GM19372 (cell line): ENCODE measurements at regions not wholly inside any gene's neighbourhood (a gene's known extent, or its start where the extent isn't known, plus 50 kb on each side); places are given as distances from the start of the nearest gene placed in this dataset.
"Not testable (repeated sequence)": the region's sequence is repeated elsewhere in the genome, so short reads cannot be mapped to it uniquely, and the experiment has no call there.

ENCODE experiments used
- ATAC-seq: cut with Tn5 transposase; IDR thresholded peaks from one replicate; pipeline ENCODE4 v1.9.1; 2021; ENCODE audit warnings: mild to moderate bottlenecking, low read depth, moderate library complexity; ENCODE audit not compliant: unreplicated experiment

- no peak for ATAC-seq
Measured at GRCh38 chr6:135555550-135555949, 58.0 kb upstream of the AHI1 start.

GRCh38 chr6:135557582-135557981, 60.0 kb upstream of the AHI1 start:
- no peak for ATAC-seq

- ATAC-seq: not testable (repeated sequence)
Measured at GRCh38 chr6:135565605-135566004, 68.1 kb upstream of the AHI1 start.

GRCh38 chr6:135566311-135567068, 69.0 kb upstream of the AHI1 start:
- no peak for ATAC-seq

- ATAC-seq: no peak
Measured at GRCh38 chr6:135567375-135568083, 70.0 kb upstream of the AHI1 start.

- ATAC-seq: no peak
Measured at GRCh38 chr6:135568379-135568778, 70.8 kb upstream of the AHI1 start.

- ATAC-seq: no peak
Measured at GRCh38 chr6:135572051-135572450, 74.5 kb upstream of the AHI1 start.

- no peak for ATAC-seq
Measured at GRCh38 chr6:135575629-135576028, 78.1 kb upstream of the AHI1 start.

GRCh38 chr6:135576055-135576454, 78.5 kb upstream of the AHI1 start:
- ATAC-seq: no peak

GRCh38 chr6:135577059-135577538, 79.6 kb upstream of the AHI1 start:
- peak; percentile 95 for ATAC-seq

- no peak for ATAC-seq
Measured at GRCh38 chr6:135578976-135579375, 81.4 kb upstream of the AHI1 start.

GRCh38 chr6:135581211-135581610, 83.7 kb upstream of the AHI1 start:
- ATAC-seq: no peak

- no peak for ATAC-seq
Measured at GRCh38 chr6:135583256-135583761, 85.8 kb upstream of the AHI1 start.

- ATAC-seq: peak; percentile 22
Measured at GRCh38 chr6:135586388-135586787, 88.8 kb upstream of the AHI1 start.

GRCh38 chr6:135586844-135587243, 89.3 kb upstream of the AHI1 start:
- peak; percentile 77 for ATAC-seq

- no peak for ATAC-seq
Measured at GRCh38 chr6:135592276-135592675, 94.7 kb upstream of the AHI1 start.

GRCh38 chr6:135594000-135594399, 96.5 kb upstream of the AHI1 start:
- no peak for ATAC-seq

- ATAC-seq: no peak
Measured at GRCh38 chr6:135600086-135600702, 102.7 kb upstream of the AHI1 start.

- no peak for ATAC-seq
Measured at GRCh38 chr6:135600931-135601330, 103.4 kb upstream of the AHI1 start.

- ATAC-seq: no peak
Measured at GRCh38 chr6:135601857-135602256, 104.3 kb upstream of the AHI1 start.

- ATAC-seq: no peak
Measured at GRCh38 chr6:135603249-135603648, 105.7 kb upstream of the AHI1 start.
